D341Med (cell line): ENCODE measurements at regions not wholly inside any gene's neighbourhood (a gene's known extent, or its start where the extent isn't known, plus 50 kb on each side); places are given as distances from the start of the nearest gene placed in this dataset.

Experiments used
- DNase-seq: peaks from one replicate; pipeline ENCODE4 v3.0.0; 2012; ENCODE audit warnings: low spot score

DNA sequence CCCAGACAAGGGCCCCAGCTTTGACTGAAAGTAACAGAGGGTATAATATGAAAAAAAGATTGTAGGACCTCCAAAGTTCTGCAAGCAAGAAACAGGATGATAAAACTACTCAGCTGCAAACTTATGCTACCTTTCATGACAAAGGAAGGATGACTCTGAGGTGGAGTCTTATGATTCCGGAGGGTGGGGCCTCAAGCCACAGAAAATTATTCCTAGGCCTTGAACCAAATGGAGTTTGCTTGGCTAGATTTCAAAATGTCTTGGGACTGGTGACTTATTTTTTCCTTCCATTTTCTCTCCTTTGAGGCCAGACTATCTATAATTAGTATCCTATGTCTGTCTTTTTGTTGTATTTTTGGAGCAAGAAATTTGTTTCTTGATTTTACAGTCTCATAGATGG is 336.4 kb downstream of the LRIG3 start:
- DNase-seq: no peak

DNA sequence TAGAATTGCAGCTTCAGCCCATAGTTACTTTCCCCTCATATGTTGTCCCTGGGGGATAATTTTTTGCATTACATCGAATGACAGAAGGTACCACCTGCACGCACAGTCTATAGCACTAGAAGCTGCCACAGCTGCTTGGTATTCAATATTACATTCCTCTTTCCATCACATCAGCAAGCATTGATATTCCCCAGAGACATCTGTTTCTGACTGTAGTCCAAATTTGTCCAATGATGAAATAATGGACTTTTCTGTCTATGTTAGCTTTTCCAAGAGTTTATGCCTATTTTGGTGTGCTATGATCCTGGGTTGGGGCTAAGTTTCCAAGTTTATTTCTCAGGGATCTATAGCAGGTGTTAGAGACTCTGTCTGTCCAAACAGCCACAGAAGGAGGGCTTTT is 335.4 kb downstream of the LRIG3 start:
- DNase-seq: no peak

DNA sequence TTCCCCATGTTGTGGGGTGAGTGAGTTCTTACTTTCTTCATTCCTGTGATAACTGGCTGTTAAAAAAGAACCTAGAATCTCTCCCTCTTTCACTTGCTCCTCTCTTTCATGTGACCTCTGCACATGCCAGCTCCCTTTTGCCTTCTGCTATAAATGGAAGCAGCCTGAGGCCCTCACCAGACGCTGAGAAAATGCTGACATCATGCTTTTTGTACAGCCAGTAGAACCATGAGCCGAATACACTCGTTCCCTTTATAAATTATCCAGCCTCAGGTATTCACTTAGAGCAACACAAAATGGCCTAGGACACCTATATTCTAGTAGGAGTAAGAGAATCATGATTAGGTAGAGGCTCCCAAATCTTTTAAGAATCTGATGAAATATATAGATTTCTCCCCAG is 333.5 kb downstream of the LRIG3 start:
- no peak for DNase-seq

GRCh38 chr12:58588770-58589169 is 331.5 kb downstream of the LRIG3 start:
- DNase-seq: no peak

DNA sequence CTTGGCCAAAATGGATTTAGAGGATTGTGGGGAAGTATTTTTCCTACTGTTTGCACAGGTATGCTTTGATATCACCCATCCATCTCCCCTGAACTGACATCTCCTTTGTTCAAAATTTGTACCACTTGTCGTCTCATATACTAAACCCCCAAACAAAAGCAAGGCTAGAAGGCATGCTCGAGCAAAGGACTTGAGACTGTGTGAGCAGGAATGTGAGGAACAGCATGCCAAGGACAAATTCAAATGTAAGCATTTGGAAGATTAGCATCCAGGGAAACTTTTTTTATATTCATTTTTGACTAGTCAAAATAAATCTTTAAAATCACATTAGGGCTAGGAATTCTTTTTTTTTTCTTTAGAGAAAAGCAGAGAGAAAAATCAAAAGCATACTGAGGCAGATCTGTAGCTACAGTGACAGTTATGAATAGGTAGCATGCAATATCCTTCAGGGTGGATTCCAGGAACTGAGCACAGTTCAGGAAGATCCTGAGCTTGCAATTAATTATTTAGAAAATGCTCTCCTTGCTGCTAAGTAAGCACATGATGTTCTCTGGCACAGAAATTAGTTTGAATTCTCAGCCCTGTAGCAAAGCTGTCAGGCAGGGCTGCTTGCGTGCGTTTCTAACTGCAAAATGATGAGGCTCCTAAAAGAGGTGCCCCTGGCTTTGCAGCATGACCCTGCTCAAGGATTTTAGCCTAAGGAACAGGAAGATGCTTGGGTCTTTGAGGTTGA is 327.7 kb downstream of the LRIG3 start:
- no peak for DNase-seq

DNA sequence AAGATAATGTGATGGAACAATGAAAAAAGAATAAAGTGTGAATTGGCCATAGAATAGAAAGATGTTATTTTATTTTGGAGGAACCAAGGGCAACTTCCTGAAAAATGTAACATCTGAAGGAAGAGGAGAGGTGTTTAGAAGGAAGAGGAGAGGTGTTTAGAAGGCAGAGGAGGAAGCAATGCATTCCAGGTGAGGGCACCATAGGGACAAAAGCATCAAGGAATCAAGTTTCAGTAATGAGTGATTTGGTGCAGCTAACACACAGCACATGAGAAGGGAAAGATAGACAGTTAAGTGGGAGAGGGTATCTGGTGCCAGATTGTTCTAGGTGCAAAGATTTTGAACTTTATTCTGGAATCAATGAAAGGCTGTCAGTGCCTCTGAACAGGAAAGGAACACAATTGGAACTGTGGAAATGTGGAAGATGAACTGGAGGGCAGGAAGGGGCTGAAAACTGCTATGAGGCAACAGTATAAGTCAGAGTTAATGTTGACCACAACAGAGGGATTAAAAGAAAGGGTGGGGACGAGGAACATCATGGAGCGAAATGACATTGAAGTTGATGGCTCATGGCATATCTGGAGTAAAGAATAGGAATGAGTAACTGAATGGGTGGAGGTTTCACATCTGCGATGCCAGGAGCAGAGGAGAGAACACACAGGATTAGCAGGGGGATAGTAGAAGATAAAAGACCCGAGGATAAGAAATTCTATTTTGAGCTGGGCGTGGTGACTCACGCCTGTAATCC is 326.6 kb downstream of the LRIG3 start:
- DNase-seq: no peak

GRCh38 chr12:58596381-58596780 is 323.9 kb downstream of the LRIG3 start:
- no peak for DNase-seq

GRCh38 chr12:58601529-58601928 is 318.8 kb downstream of the LRIG3 start:
- DNase-seq: no peak

DNA sequence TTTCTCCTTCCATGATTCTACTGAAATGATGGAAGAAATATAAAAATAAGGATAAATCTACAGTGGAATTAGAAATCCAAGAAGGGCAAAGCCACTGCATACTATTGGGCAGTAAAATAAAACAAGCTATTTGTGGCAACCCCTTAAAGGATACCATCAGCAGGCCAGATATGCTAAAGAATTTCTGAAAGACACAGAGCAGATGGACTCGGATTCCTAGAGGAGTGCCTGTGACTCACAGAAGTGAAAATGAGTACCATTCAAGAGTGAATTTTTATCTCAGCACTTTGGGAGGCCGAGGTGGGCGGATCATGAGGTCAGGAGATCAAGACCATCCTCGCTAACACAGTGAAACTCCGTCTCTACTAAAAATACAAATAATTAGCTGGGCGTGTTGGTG is 318.1 kb downstream of the LRIG3 start:
- DNase-seq: no peak

GRCh38 chr12:58602736-58603135 is 317.6 kb downstream of the LRIG3 start:
- DNase-seq: no peak

DNA sequence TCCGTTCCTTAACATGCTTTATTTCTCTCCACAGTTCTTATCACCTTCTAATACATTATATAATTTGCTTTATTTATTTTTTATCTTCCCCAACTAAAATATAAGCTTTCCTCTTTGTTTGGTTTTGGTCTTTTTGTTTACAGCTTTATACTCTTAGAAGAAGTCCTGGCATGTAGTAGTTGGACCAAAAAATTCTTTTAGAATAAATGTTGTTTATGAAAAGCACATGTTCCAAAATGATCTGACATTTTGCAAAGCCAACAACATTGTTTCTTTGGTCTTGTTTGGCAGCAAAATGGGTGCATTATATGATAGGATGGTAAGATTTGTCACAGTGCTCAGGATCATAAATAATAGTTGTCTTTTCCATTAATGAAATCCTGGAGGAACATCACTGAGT is 312.5 kb downstream of the LRIG3 start:
- no peak for DNase-seq

DNA sequence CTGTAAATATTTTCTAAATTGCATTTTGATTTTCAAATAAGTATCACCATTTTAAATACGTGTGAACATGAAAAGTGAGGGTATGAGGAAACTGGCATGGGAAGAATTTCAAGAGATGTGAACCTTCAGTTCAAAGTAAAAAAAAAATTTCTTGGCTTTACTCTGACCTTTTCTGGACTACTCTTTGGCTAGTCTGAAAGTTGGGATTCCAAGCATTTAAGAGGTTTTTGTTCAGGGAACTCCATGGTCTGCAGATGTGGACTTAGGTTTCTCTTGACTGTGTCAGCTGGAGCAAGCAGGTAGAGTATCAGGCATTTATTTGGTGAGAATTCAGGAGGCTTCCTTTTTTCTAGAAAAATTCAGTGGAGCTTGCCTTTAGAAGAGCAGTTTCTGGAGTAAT is 311.6 kb downstream of the LRIG3 start:
- DNase-seq: no peak

DNA sequence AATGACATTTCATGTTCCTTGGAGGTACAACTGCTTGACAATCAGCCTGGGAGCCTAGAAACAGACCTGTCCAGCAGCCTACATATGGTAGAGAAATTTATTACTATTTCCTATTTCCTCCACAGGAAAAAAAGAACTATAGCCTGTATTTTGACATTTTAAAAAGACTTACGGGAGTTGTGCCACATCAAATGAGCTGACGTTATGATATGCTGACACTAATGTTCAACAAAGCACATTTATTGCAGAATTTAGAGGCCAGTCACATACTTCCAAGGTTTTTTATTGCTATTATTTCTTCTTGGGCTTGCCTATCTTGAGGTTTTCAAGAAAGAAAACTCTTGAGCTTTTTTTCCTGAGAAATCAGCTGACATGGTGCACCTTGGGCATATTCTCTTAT is 305.3 kb downstream of the LRIG3 start:
- DNase-seq: no peak

- DNase-seq: no peak
Measured at GRCh38 chr12:58615576-58615975, 304.7 kb downstream of the LRIG3 start.

- no peak for DNase-seq
Measured at GRCh38 chr12:58616618-58617017, 303.7 kb downstream of the LRIG3 start.

DNA sequence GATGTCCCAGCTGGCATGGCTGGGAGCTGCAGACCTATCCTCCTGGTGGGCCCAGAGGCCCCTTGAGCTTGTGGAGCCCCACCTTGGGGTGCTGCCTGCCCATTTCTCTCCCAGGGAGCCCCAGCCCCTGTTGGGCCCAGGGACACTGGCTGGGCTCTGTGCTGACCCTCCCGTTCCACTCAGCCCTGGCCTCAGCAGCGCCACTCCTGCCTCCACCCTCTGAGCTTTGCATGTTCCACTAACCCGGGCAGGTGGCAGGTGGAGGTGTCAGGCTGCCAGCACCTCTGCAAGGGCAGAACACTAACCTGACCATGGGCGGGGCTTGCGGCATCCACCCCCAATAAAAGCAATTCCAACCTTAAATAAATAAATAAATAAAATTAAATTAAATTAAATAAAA is 299.2 kb downstream of the LRIG3 start:
- DNase-seq: no peak

GRCh38 chr12:58629376-58629775 is 290.9 kb downstream of the LRIG3 start:
- DNase-seq: no peak

DNA sequence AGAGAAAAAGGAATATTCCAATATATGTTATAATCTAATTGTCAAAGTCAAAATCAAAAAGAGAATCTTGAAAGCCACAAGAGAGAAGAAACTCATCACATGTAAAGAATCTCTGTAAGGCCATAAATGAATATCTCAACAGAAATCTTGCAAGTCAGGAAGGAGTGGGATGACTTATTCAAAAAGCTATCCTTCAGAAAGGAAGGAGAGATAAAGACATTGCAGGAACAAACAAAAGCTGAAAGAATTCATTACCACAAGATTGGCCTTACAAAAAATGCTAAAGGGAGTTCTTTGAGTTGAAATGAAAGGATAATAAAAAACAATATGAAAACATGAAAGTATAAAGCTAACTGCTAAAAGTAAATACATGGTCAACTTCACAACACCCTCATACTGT is 286.8 kb downstream of the LRIG3 start:
- DNase-seq: no peak

- no peak for DNase-seq
Measured at GRCh38 chr12:58639318-58639934, 280.9 kb downstream of the LRIG3 start.

GRCh38 chr12:58640314-58640713 is 280.0 kb downstream of the LRIG3 start:
- no peak for DNase-seq

DNA sequence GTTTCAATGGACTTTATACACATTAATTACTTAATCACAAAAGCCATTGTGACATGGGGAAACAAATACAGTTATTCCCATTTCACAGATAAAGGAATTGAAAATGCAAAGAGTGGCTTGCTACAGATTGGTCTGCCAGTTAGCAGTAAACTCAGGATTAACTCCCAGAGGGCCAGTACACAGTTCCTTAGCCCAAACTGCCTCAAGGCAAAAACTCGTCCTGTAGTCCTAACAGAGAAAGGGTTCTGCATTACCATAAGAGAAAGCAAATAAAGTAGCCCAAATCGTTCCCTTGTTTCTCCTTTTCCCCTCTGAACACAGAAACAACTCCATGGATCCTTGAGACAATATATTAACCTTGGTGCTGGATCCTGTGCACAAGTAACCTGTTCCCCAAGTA is 274.4 kb downstream of the LRIG3 start:
- no peak for DNase-seq

DNA sequence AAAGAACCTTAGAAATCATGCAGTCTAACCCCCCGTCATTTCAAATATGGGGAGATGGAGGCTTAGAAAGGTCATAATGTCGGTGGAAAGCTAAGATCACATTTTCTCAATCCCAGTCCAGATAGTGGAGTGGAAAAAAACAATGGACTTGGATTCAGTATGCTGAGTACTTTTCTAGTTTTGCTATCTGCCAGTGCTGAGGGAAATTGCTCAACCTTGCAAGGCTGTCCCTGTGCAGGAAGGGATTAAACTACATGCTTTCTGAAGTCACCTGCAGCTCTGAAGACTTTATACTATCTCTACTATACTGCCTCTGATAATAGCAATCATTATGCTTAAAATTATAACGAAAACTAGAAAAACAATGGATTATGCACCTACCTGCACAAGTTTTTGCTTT is 272.8 kb downstream of the LRIG3 start:
- DNase-seq: no peak

GRCh38 chr12:58648176-58648575 is 272.1 kb downstream of the LRIG3 start:
- no peak for DNase-seq
